ENCODE measurements at regions not wholly inside any gene's neighbourhood (a gene's known extent, or its start where the extent isn't known, plus 50 kb on each side); places are given as distances from the start of the nearest gene placed in this dataset.

DNA sequence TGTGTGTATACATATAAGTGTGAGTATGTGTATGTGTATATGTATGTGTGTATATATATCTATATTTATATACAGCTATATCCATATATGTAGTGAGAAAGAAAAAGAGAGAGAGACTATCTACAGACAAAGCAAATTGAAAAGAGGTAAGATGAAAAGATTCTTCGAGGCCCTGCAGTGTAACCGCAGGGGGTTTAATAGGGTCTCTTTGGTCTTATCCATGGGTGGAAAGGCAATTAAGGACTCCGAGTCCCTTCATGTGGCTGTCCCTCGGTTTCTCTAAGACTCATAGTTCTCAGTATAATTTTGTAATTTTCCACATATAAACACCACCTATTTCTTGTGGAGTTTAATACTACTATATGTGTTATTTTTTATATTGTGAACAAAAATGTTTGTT lies 50.6 kb upstream of the JAZF1 start:
- Histone ChIP-seq H3K4me3 (ENCODE audit: low read depth, low read length) (no peak overlapping the region), H3K27me3 (ENCODE audit: insufficient read depth, low read length) (no peaks in the 10 kb centered on the region), H3K4me1 (ENCODE audit: control insufficient read depth, insufficient read depth, low read length, unreplicated experiment) (no peaks in the 10 kb centered on the region), H3K79me2 (ENCODE audit: control insufficient read depth, insufficient read depth, low read length, unreplicated experiment) (no peaks in the 10 kb centered on the region), H2AFZ (ENCODE audit: low read length, unreplicated experiment) (no peak overlapping the region), H3K27ac (ENCODE audit: low read depth, low read length) (no peak overlapping the region), H3K36me3 (ENCODE audit: insufficient read depth, low read length) (no peaks in the 10 kb centered on the region)

- H3K79me2 ChIP-seq (ENCODE audit: control insufficient read depth, insufficient read depth, low read length, unreplicated experiment): no peaks in the 10 kb centered on the region
- no peak overlapping the region for H3K4me3 ChIP-seq (ENCODE audit: low read depth, low read length)
- H2AFZ ChIP-seq (ENCODE audit: low read length, unreplicated experiment): no peak overlapping the region
- no peak overlapping the region for H3K27ac ChIP-seq (ENCODE audit: low read depth, low read length)
- no peaks in the 10 kb centered on the region for H3K36me3 ChIP-seq (ENCODE audit: insufficient read depth, low read length)
- H3K27me3 ChIP-seq (ENCODE audit: insufficient read depth, low read length): no peaks in the 10 kb centered on the region
- no peaks in the 10 kb centered on the region for H3K4me1 ChIP-seq (ENCODE audit: control insufficient read depth, insufficient read depth, low read length, unreplicated experiment)
These were observed 56.0 kb upstream of the JAZF1 start for GRCh38 chr7:28236560-28236959.

GRCh38 chr7:28237363-28237762 lies 56.8 kb upstream of the JAZF1 start:
- Histone ChIP-seq H3K79me2 (ENCODE audit: control insufficient read depth, insufficient read depth, low read length, unreplicated experiment) (no peaks in the 10 kb centered on the region), H3K36me3 (ENCODE audit: insufficient read depth, low read length) (no peaks in the 10 kb centered on the region), H3K4me1 (ENCODE audit: control insufficient read depth, insufficient read depth, low read length, unreplicated experiment) (no peaks in the 10 kb centered on the region), H3K27me3 (ENCODE audit: insufficient read depth, low read length) (no peaks in the 10 kb centered on the region), H3K27ac (ENCODE audit: low read depth, low read length) (no peak overlapping the region), H2AFZ (ENCODE audit: low read length, unreplicated experiment) (no peak overlapping the region), H3K4me3 (ENCODE audit: low read depth, low read length) (no peak overlapping the region)

- no peak overlapping the region for H3K4me3 ChIP-seq (ENCODE audit: low read depth, low read length)
- no peaks in the 10 kb centered on the region for H3K79me2 ChIP-seq (ENCODE audit: control insufficient read depth, insufficient read depth, low read length, unreplicated experiment)
- H3K36me3 ChIP-seq (ENCODE audit: insufficient read depth, low read length): no peaks in the 10 kb centered on the region
- no peaks in the 10 kb centered on the region for H3K27me3 ChIP-seq (ENCODE audit: insufficient read depth, low read length)
- H2AFZ ChIP-seq (ENCODE audit: low read length, unreplicated experiment): no peak overlapping the region
- no peaks in the 10 kb centered on the region for H3K4me1 ChIP-seq (ENCODE audit: control insufficient read depth, insufficient read depth, low read length, unreplicated experiment)
- no peak overlapping the region for H3K27ac ChIP-seq (ENCODE audit: low read depth, low read length)
These were observed 59.2 kb upstream of the JAZF1 start for GRCh38 chr7:28239823-28240204.

DNA sequence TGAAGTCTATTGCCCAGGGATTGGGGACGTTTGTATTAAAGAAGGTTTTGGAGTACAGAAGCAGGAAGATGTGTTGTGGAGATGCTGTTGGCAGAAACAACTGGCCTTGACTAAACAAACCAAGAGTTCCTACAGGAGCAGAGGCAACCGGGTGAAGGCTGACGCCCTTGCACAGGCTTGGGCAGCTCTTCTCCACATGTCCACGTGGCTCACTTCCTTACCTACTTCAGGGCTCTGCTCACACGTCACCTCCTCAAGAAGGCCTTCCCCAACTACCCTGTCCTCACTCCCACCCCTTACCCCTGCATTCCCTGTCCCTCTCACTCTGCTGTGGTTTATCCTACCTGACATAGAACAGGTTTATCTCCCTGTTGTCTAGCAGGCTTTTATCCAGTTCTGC lies 59.9 kb upstream of the JAZF1 start:
- Histone ChIP-seq H2AFZ (ENCODE audit: low read length, unreplicated experiment) (no peak overlapping the region), H3K36me3 (ENCODE audit: insufficient read depth, low read length) (no peaks in the 10 kb centered on the region), H3K27me3 (ENCODE audit: insufficient read depth, low read length) (no peaks in the 10 kb centered on the region), H3K27ac (ENCODE audit: low read depth, low read length) (no peak overlapping the region), H3K4me3 (ENCODE audit: low read depth, low read length) (no peak overlapping the region), H3K4me1 (ENCODE audit: control insufficient read depth, insufficient read depth, low read length, unreplicated experiment) (no peaks in the 10 kb centered on the region), H3K79me2 (ENCODE audit: control insufficient read depth, insufficient read depth, low read length, unreplicated experiment) (no peaks in the 10 kb centered on the region)

DNA sequence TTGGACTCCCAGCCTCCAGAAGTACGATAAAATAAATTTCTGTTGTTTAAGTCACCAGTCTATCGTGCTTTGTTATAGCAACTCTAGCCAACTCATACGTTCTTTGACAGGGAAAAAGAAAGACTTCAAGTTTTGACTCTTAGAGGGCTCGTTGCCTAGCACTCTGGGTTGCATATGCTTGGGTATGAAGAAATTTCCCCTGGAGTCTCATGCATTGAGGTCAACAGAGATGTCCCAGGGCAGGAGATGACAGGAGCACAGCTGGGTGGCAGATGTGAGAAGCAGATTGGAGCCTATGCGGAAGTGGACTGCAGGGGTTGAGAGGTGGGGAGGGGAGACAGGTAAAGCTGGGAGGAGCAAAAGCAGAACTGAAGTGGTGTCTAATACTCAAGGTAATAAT lies 63.3 kb upstream of the JAZF1 start:
- Histone ChIP-seq H3K4me1 (ENCODE audit: control insufficient read depth, insufficient read depth, low read length, unreplicated experiment) (no peaks in the 10 kb centered on the region), H3K27ac (ENCODE audit: low read depth, low read length) (no peak overlapping the region), H3K36me3 (ENCODE audit: insufficient read depth, low read length) (no peaks in the 10 kb centered on the region), H2AFZ (ENCODE audit: low read length, unreplicated experiment) (no peak overlapping the region), H3K79me2 (ENCODE audit: control insufficient read depth, insufficient read depth, low read length, unreplicated experiment) (no peaks in the 10 kb centered on the region), H3K4me3 (ENCODE audit: low read depth, low read length) (no peak overlapping the region), H3K27me3 (ENCODE audit: insufficient read depth, low read length) (no peaks in the 10 kb centered on the region)

DNA sequence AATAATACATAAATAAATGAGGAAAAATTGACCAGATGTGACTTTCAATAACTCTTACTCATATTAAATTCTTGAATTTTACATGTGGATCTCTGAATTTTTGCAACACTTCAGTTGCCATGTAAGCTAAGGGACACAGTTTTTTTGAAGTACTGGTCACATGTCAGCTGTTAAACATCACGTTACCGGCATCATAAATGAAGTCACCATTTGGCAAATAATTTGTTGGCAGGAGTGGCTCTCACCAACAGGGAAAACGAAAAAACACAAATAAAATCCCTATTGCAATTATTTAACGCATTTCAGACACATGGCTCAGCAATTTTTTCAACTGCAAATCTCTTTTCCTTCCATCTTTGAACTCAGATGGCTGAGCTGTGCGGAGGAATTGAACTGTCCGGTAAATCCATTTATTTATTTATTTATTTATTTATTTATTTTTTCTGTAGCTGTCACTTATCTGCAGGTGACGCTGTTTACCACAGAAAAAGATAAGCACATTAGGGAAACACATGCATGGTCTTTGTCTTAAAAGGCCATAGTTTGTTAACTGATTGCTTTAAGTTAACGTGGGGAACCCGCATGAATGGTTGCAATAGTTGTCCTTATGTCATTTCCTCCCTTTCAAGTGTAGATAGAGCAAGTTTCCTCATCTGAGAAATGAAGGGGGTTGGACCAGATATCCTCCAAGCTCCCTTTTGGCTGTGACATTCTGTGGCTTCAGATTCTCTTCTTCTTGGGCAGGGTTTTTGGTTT lies 64.7 kb upstream of the JAZF1 start:
- Histone ChIP-seq H3K27ac (ENCODE audit: low read depth, low read length) (no peak overlapping the region), H3K27me3 (ENCODE audit: insufficient read depth, low read length) (no peaks in the 10 kb centered on the region)

GRCh38 chr7:28246921-28247461 lies 66.4 kb upstream of the JAZF1 start:
- H3K36me3 ChIP-seq (ENCODE audit: insufficient read depth, low read length): no peaks in the 10 kb centered on the region
- no peaks in the 10 kb centered on the region for H3K4me1 ChIP-seq (ENCODE audit: control insufficient read depth, insufficient read depth, low read length, unreplicated experiment)
- H3K27me3 ChIP-seq (ENCODE audit: insufficient read depth, low read length): no peaks in the 10 kb centered on the region
- H3K79me2 ChIP-seq (ENCODE audit: control insufficient read depth, insufficient read depth, low read length, unreplicated experiment): no peaks in the 10 kb centered on the region
- H2AFZ ChIP-seq (ENCODE audit: low read length, unreplicated experiment): no peak overlapping the region
- no peak overlapping the region for H3K27ac ChIP-seq (ENCODE audit: low read depth, low read length)
- no peak overlapping the region for H3K4me3 ChIP-seq (ENCODE audit: low read depth, low read length)

More for the DNA sequence above, 64.7 kb upstream of the JAZF1 start:
- H3K79me2 ChIP-seq (ENCODE audit: control insufficient read depth, insufficient read depth, low read length, unreplicated experiment): no peaks in the 10 kb centered on the region
- H3K4me1 ChIP-seq (ENCODE audit: control insufficient read depth, insufficient read depth, low read length, unreplicated experiment): no peaks in the 10 kb centered on the region
- H2AFZ ChIP-seq (ENCODE audit: low read length, unreplicated experiment): no peak overlapping the region
- no peak overlapping the region for H3K4me3 ChIP-seq (ENCODE audit: low read depth, low read length)
- H3K36me3 ChIP-seq (ENCODE audit: insufficient read depth, low read length): no peaks in the 10 kb centered on the region

DNA sequence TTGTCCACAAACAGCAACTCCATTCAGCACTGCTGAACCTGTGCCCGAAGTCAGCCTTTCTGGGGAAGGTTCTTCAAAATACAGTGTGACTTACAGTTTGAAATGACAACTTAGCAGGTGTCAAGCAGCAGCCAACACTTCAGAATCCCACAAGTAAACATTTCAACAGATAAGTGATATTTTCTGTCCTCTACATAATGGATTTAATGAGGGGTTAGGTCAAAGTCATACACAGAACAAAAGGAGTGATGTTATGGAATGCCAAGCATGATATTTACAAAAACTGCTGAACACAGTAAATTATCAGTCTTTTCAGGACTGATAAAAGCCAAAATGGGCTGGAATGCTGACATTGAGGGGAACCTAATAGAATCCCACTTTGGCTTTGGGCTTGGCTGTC lies 77.6 kb upstream of the JAZF1 start:
- no peak overlapping the region for H3K4me3 ChIP-seq (ENCODE audit: low read depth, low read length)
- no peak overlapping the region for H2AFZ ChIP-seq (ENCODE audit: low read length, unreplicated experiment)
- no peaks in the 10 kb centered on the region for H3K36me3 ChIP-seq (ENCODE audit: insufficient read depth, low read length)
- H3K4me1 ChIP-seq (ENCODE audit: control insufficient read depth, insufficient read depth, low read length, unreplicated experiment): no peaks in the 10 kb centered on the region
- H3K27me3 ChIP-seq (ENCODE audit: insufficient read depth, low read length): 0 out of 2 replicates have a peak, but pooled peaks cover 7% of the 10 kb centered on the region
- no peaks in the 10 kb centered on the region for H3K79me2 ChIP-seq (ENCODE audit: control insufficient read depth, insufficient read depth, low read length, unreplicated experiment)
- H3K27ac ChIP-seq (ENCODE audit: low read depth, low read length): no peak overlapping the region

DNA sequence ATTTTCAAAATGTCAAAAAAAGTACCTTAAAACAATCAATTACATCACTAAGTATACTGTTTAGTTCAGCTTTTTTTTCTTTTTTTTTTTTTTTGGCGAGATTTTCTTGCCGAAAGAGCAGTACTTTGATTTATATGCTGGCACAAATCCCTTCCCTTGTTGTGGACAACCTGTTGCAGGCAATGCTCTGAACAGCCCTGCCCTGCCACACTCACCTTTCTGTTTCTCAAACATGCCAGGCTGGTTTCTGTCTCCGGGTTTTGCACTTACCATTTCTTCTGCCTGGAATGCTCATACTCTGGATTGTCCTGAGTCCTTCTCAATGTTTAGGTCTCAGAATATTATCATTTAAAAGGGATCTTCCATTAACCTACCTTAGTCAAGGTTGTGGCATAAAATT lies 80.4 kb upstream of the JAZF1 start:
- no peaks in the 10 kb centered on the region for H3K36me3 ChIP-seq (ENCODE audit: insufficient read depth, low read length)
- no peak overlapping the region for H2AFZ ChIP-seq (ENCODE audit: low read length, unreplicated experiment)
- H3K27ac ChIP-seq (ENCODE audit: low read depth, low read length): no peak overlapping the region
- H3K79me2 ChIP-seq (ENCODE audit: control insufficient read depth, insufficient read depth, low read length, unreplicated experiment): no peaks in the 10 kb centered on the region
- H3K4me1 ChIP-seq (ENCODE audit: control insufficient read depth, insufficient read depth, low read length, unreplicated experiment): no peaks in the 10 kb centered on the region
- H3K27me3 ChIP-seq (ENCODE audit: insufficient read depth, low read length): 0 out of 2 replicates have a peak, but pooled peaks cover 7% of the 10 kb centered on the region
- H3K4me3 ChIP-seq (ENCODE audit: low read depth, low read length): no peak overlapping the region

GRCh38 chr7:28263622-28264271 lies 83.2 kb upstream of the JAZF1 start:
- Histone ChIP-seq H3K27ac (ENCODE audit: low read depth, low read length) (no peak overlapping the region), H3K27me3 (ENCODE audit: insufficient read depth, low read length) (0 out of 2 replicates have a peak, but pooled peaks cover 6% of the 10 kb centered on the region), H3K4me1 (ENCODE audit: control insufficient read depth, insufficient read depth, low read length, unreplicated experiment) (no peaks in the 10 kb centered on the region), H3K4me3 (ENCODE audit: low read depth, low read length) (no peak overlapping the region), H2AFZ (ENCODE audit: low read length, unreplicated experiment) (no peak overlapping the region), H3K36me3 (ENCODE audit: insufficient read depth, low read length) (no peaks in the 10 kb centered on the region), H3K79me2 (ENCODE audit: control insufficient read depth, insufficient read depth, low read length, unreplicated experiment) (no peaks in the 10 kb centered on the region)

Data from ACC112 (cell line).